ENCODE measurements at regions not wholly inside any gene's neighbourhood (a gene's known extent, or its start where the extent isn't known, plus 50 kb on each side); places are given as distances from the start of the nearest gene placed in this dataset.

GRCh38 chr1:71179997-71180396, 99.2 kb upstream of the ZRANB2 start:
- no peak for DNase-seq (ENCODE audit: low spot score in 2 of 2)
- TF ChIP-seq CTCF (IDR thresholded peaks at IDR 0.05) (no peak), EP300 (IDR thresholded peaks at IDR 0.05) (no peak), POLR2A (IDR thresholded peaks at IDR 0.05) (no peak)
- Histone ChIP-seq H3K9me3 (no peaks in the 10 kb centered on the region), H3K4me3 (no peak overlapping the region), H3K27me3 (no peaks in the 10 kb centered on the region), H3K27ac (no peak overlapping the region), H3K36me3 (no peaks in the 10 kb centered on the region), H3K4me1 (no peaks in the 10 kb centered on the region)

- TF ChIP-seq POLR2A (IDR thresholded peaks at IDR 0.05) (no peak), EP300 (IDR thresholded peaks at IDR 0.05) (no peak), CTCF (IDR thresholded peaks at IDR 0.05) (no peak)
- 29 to 33% methylated on average over 1 of the region's 1 CpG for WGBS, 2 donors
- H3K36me3 ChIP-seq: no peaks in the 10 kb centered on the region
- H3K27ac ChIP-seq: no peak overlapping the region
- H3K4me1 ChIP-seq: no peaks in the 10 kb centered on the region
- DNase-seq (ENCODE audit: low spot score in 2 of 2): no peak
- no peak overlapping the region for H3K4me3 ChIP-seq
- H3K9me3 ChIP-seq: peaks cover 0 to 9% (median 0%) of the 10 kb centered on the region in 4 donors
- H3K27me3 ChIP-seq: no peaks in the 10 kb centered on the region
Observed at GRCh38 chr1:71170925-71171324, 90.1 kb upstream of the ZRANB2 start.

GRCh38 chr1:71167505-71167904, 86.7 kb upstream of the ZRANB2 start:
- Histone ChIP-seq H3K27ac (no peak overlapping the region), H3K36me3 (no peaks in the 10 kb centered on the region), H3K27me3 (no peaks in the 10 kb centered on the region), H3K9me3 (no peaks in the 10 kb centered on the region), H3K4me1 (no peaks in the 10 kb centered on the region), H3K4me3 (no peak overlapping the region)
- TF ChIP-seq CTCF (IDR thresholded peaks at IDR 0.05) (no peak), EP300 (IDR thresholded peaks at IDR 0.05) (no peak), POLR2A (IDR thresholded peaks at IDR 0.05) (no peak)
- no peak for DNase-seq (ENCODE audit: low spot score in 2 of 2)
- 75 to 77% methylated on average over 2 of the region's 2 CpGs for WGBS, 2 donors

- no peak overlapping the region for H3K4me3 ChIP-seq
- no peaks in the 10 kb centered on the region for H3K36me3 ChIP-seq
- no peak for DNase-seq (ENCODE audit: low spot score in 2 of 2)
- H3K4me1 ChIP-seq: no peaks in the 10 kb centered on the region
- no peak overlapping the region for H3K27ac ChIP-seq
- H3K27me3 ChIP-seq: no peaks in the 10 kb centered on the region
- 70 to 72% methylated on average over 4 of the region's 4 CpGs for WGBS, 2 donors
- H3K9me3 ChIP-seq: no peaks in the 10 kb centered on the region
- TF ChIP-seq EP300 (IDR thresholded peaks at IDR 0.05): no peak
- TF ChIP-seq POLR2A (IDR thresholded peaks at IDR 0.05): no peak
- TF ChIP-seq CTCF (IDR thresholded peaks at IDR 0.05): no peak
Observed at GRCh38 chr1:71166178-71167173, 85.6 kb upstream of the ZRANB2 start.

- DNase-seq (ENCODE audit: low spot score in 2 of 2): no peak
- H3K4me3 ChIP-seq: no peak overlapping the region
- H3K27ac ChIP-seq: no peak overlapping the region
- WGBS, 2 donors: 60 to 73% methylated on average over 2 of the region's 2 CpGs
- H3K9me3 ChIP-seq: peaks cover 0 to 16% (median 0%) of the 10 kb centered on the region in 4 donors
- H3K36me3 ChIP-seq: no peaks in the 10 kb centered on the region
- no peaks in the 10 kb centered on the region for H3K27me3 ChIP-seq
- H3K4me1 ChIP-seq: no peaks in the 10 kb centered on the region
- no peak for TF ChIP-seq POLR2A (IDR thresholded peaks at IDR 0.05)
- no peak for TF ChIP-seq EP300 (IDR thresholded peaks at IDR 0.05)
- no peak for TF ChIP-seq CTCF (IDR thresholded peaks at IDR 0.05)
Observed at GRCh38 chr1:71157715-71158114, 76.9 kb upstream of the ZRANB2 start.
